Endothelial cell of umbilical vein (primary cell): ENCODE measurements at regions not wholly inside any gene's neighbourhood (a gene's known extent, or its start where the extent isn't known, plus 50 kb on each side); places are given as distances from the start of the nearest gene placed in this dataset.

Source experiments
- BruUV-seq: library from RNA; stranded (reverse); fragments of 400-500 nt; replicated peaks from 2 replicates; lab custom pipeline; 2021; lab: Mats Ljungman, UMichigan
- CTCF ChIA-PET: fragments of 300-600, 350-600 bp; sonication (Branson Sonifier 250); formaldehyde crosslinking; loops from one replicate; lab custom pipeline; 2021; ENCODE audit warnings: antibody characterized with exemption, inconsistent platforms; lab: Charles Lee
- POLR2A ChIA-PET: fragments of 300-600, 350-600 bp; sonication (Branson Sonifier 250); formaldehyde crosslinking; loops from one replicate; lab custom pipeline; 2021; ENCODE audit warnings: antibody characterized with exemption, inconsistent platforms; lab: Charles Lee
- DNase-seq: peaks from one replicate; pipeline ENCODE4 v3.0.0-alpha.2; 2011; ENCODE audit warnings: low read depth, low spot score
- FAIRE-seq: peaks from 2 replicates; lab custom pipeline; 2011; peaks lifted over from hg19 to GRCh38; lab: Jason Lieb, UNC
- H2AFZ ChIP-seq: 2 replicates; pipeline ENCODE4 v1.6.0; 2012; ENCODE audit warnings: low read depth, low read length, control low read depth, inconsistent platforms
- H3K27ac ChIP-seq: 2 replicates; pipeline ENCODE4 v1.5.1; 2011; ENCODE audit warnings: low read depth, mild to moderate bottlenecking, control low read depth, low read length, moderate library complexity; ENCODE audit not compliant: insufficient read depth
- H3K27me3 ChIP-seq, 2 experiments: 2 replicates each; pipeline versions ENCODE4 v1.6.0 to v1.6.1; 2011; ENCODE audit warnings: low read length in 2 of 2, mixed read lengths in 1 of 2; ENCODE audit not compliant: control insufficient read depth in 2 of 2, insufficient read depth in 2 of 2
- H3K36me3 ChIP-seq, 2 experiments: 2 replicates in 1 of 2; 3 replicates in 1 of 2; pipeline ENCODE4 v1.5.1; 2011; ENCODE audit warnings: low read length in 2 of 2, mild to moderate bottlenecking in 1 of 2, moderate library complexity in 1 of 2; ENCODE audit not compliant: control insufficient read depth in 2 of 2, insufficient read depth in 2 of 2; ENCODE audit errors: extremely low read depth in 1 of 2
- H3K4me1 ChIP-seq: 3 replicates; pipeline ENCODE4 v1.5.1; 2011; ENCODE audit warnings: mild to moderate bottlenecking, low read length; ENCODE audit not compliant: control insufficient read depth, insufficient read depth; ENCODE audit errors: extremely low read depth
- H3K4me2 ChIP-seq: 2 replicates; pipeline ENCODE4 v1.6.1; 2011; ENCODE audit warnings: low read length, control low read depth, mixed read lengths; ENCODE audit not compliant: insufficient read depth
- H3K4me3 ChIP-seq, 3 experiments: fragments of 200-600 bp in 1 of 3; sonication (generic), shearing (Covaris generic) in 1 of 3; replicated peaks in 1 of 3; 2 replicates each; pipeline ENCODE4 v1.5.1; 2011 to 2016; ENCODE audit warnings: control low read depth in 3 of 3, low read length in 3 of 3, mild to moderate bottlenecking in 2 of 3, inconsistent platforms in 1 of 3, low read depth in 1 of 3, moderate library complexity in 1 of 3; ENCODE audit not compliant: insufficient read depth in 1 of 3
- H3K79me2 ChIP-seq: 2 replicates; pipeline ENCODE4 v1.6.0; 2012; ENCODE audit warnings: low read length, inconsistent platforms; ENCODE audit not compliant: control insufficient read depth, insufficient read depth
- H3K9ac ChIP-seq: replicated peaks from 2 replicates; pipeline ENCODE3; 2011; ENCODE audit warnings: low read length, control low read depth; ENCODE audit not compliant: insufficient read depth; ENCODE audit errors: extremely low read depth
- H3K9me1 ChIP-seq: replicated peaks from 3 replicates; pipeline ENCODE4 v1.6.0; 2011; ENCODE audit warnings: mild to moderate bottlenecking, low read length; ENCODE audit not compliant: control insufficient read depth, insufficient read depth; ENCODE audit errors: extremely low read depth
- H3K9me3 ChIP-seq: replicated peaks from 2 replicates; pipeline ENCODE4 v1.5.1; 2012; ENCODE audit warnings: low read length, inconsistent platforms; ENCODE audit not compliant: control insufficient read depth, insufficient read depth
- H4K20me1 ChIP-seq: replicated peaks from 2 replicates; pipeline ENCODE3; 2011; ENCODE audit warnings: mild to moderate bottlenecking, low read length; ENCODE audit not compliant: control insufficient read depth, insufficient read depth; ENCODE audit errors: extremely low read depth
- CTCF ChIP-seq, 2 donors: IDR thresholded peaks; 1 replicate in 1 of 2; 2 replicates in 1 of 2; pipeline ENCODE4 v1.5.1; 2011; ENCODE audit warnings: low read length in 2 of 2, mild to moderate bottlenecking in 2 of 2, moderate library complexity in 2 of 2, control low read depth in 1 of 2, inconsistent platforms in 1 of 2, low read depth in 1 of 2; ENCODE audit not compliant: insufficient read depth in 1 of 2; ENCODE audit errors: extremely low read depth in 1 of 2
- EZH2 ChIP-seq: IDR thresholded peaks from 2 replicates; pipeline ENCODE4 v1.6.1; 2012; ENCODE audit warnings: borderline replicate concordance, low read depth, mild to moderate bottlenecking, moderate library complexity, low read length, inconsistent platforms; ENCODE audit not compliant: severe bottlenecking
- FOS ChIP-seq: IDR thresholded peaks from 2 replicates; pipeline ENCODE4 v1.6.1; 2011; ENCODE audit warnings: mild to moderate bottlenecking, low read length, moderate library complexity, borderline replicate concordance; ENCODE audit not compliant: insufficient read depth
- GATA2 ChIP-seq: IDR thresholded peaks from 2 replicates; pipeline ENCODE4 v1.7.0; 2011; ENCODE audit warnings: low read depth, mild to moderate bottlenecking, moderate library complexity, mixed read lengths, low read length; ENCODE audit not compliant: insufficient read length, insufficient read depth
- JUN ChIP-seq: IDR thresholded peaks from 2 replicates; pipeline ENCODE4 v1.6.1; 2011; ENCODE audit warnings: borderline replicate concordance, low read depth; ENCODE audit not compliant: insufficient read length, insufficient read depth
- MYC ChIP-seq: IDR thresholded peaks from one replicate; pipeline ENCODE4 v1.6.1; 2011; ENCODE audit warnings: mild to moderate bottlenecking, low read depth, low read length
- POLR2A ChIP-seq: IDR thresholded peaks from 2 replicates; pipeline ENCODE4 v1.6.1; 2012; ENCODE audit warnings: low read depth, mild to moderate bottlenecking, control low read depth, low read length
- POLR2AphosphoS5 ChIP-seq: IDR thresholded peaks from 2 replicates; pipeline ENCODE4 v1.6.1; 2012; ENCODE audit warnings: low read depth, mild to moderate bottlenecking, control low read depth, low read length, moderate library complexity; ENCODE audit not compliant: insufficient read depth
- dilution Hi-C: fragments of 300-500 bp; cut with MboI; formaldehyde crosslinking; loops from one replicate; pipeline ENCODE4 v1.15.0; 2019; ENCODE audit warnings: low sequenced_read_pairs; ENCODE audit not compliant: extremely low pct_ligation_motif_present
- intact Hi-C: fragments of 100-400 bp; cut with micrococcal nuclease; formaldehyde crosslinking; loops from one replicate; pipeline ENCODE4 v1.10.0; 2022
- TF ChIP-seq, protein P1 (sequence below): IDR thresholded peaks from 2 replicates; pipeline ENCODE4 v1.6.1; 2011; ENCODE audit not compliant: insufficient read depth, insufficient read length

DNA sequence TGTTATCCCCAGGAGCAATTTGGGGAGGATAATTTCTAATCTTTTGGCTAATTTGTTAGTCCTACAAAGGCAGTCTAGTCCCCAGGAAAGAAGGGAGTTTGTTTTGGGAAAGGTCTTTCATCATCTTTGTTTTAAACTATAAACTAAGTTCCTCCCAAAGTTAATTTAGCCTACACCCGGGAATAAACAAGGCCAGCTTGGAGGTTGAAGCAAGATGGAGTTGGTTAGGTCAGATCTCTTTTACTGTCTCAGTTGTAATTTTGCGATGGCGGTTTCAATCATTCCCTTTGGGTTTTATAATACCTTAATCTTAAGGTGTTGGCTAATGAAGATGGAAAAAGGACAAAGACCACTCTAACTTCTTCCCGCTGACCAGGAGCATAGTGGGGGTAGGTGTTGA is 166.4 kb upstream of the NAMPT start:
- H2AFZ ChIP-seq = no peak overlapping the region
- intact Hi-C loops = no loop called here
- POLR2A ChIA-PET = no interaction called here
- no TSS peak for BruUV-seq
- H3K4me1 ChIP-seq = no peaks in the 10 kb centered on the region
- H3K9ac ChIP-seq = no peak overlapping the region
- no peaks in the 10 kb centered on the region for H3K9me1 ChIP-seq
- dilution Hi-C loops = no loop called here
- DNase-seq = no peak
- CTCF ChIA-PET = no interaction called here
- H3K79me2 ChIP-seq = no peaks in the 10 kb centered on the region
- H3K27me3 ChIP-seq = no peaks in the 10 kb centered on the region
- H3K36me3 ChIP-seq = no peaks in the 10 kb centered on the region
- no peak for FAIRE-seq
- no peak overlapping the region for H3K4me3 ChIP-seq
- H4K20me1 ChIP-seq = no peaks in the 10 kb centered on the region
- H3K4me2 ChIP-seq = no peak overlapping the region
- TF ChIP-seq MYC = no peak
- no peak overlapping the region for H3K27ac ChIP-seq
- no peaks in the 10 kb centered on the region for H3K9me3 ChIP-seq

DNA sequence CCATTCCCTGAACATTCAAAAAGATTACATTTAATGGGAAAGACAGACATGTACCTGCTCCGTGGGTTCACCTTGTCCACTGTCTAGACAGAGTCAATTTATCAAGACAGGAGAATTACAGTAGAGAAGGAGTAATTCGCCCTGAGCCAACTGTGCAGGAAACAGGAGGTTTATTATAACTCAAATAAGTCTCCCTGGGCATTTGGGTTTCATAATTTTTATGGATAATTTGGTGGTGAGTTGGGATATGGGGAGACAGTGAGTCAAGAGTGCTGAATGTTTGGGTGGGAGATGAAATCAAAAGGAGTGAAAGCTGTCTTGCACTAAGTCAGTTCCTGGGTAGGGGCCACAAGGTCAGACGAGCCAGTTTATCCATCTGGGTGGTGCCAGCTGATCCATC is 165.9 kb upstream of the NAMPT start:
- no peak for FAIRE-seq
- H3K9ac ChIP-seq = no peak overlapping the region
- POLR2A ChIA-PET = no interaction called here

More for the DNA sequence above, 165.9 kb upstream of the NAMPT start:
- no TSS peak for BruUV-seq
- TF ChIP-seq POLR2A (no peak), POLR2AphosphoS5 (no peak), FOS (no peak), JUN (no peak), EZH2 (no peak), MYC (no peak), GATA2 (no peak), CTCF (IDR thresholded peaks at IDR 0.05; ENCODE audit: extremely low read depth in 1 of 2, insufficient read depth in 1 of 2, low read depth in 1 of 2, low read length in 2 of 2) (no peak)
- TF ChIP-seq, protein P1, sequence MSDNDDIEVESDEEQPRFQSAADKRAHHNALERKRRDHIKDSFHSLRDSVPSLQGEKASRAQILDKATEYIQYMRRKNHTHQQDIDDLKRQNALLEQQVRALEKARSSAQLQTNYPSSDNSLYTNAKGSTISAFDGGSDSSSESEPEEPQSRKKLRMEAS = no peak
- Histone ChIP-seq H3K27ac (no peak overlapping the region), H3K9me3 (no peaks in the 10 kb centered on the region), H2AFZ (no peak overlapping the region), H3K36me3 (no peaks in the 10 kb centered on the region), H3K27me3 (no peaks in the 10 kb centered on the region), H3K4me3 (no peak overlapping the region), H4K20me1 (no peaks in the 10 kb centered on the region), H3K79me2 (no peaks in the 10 kb centered on the region), H3K9me1 (no peaks in the 10 kb centered on the region), H3K4me2 (no peak overlapping the region), H3K4me1 (no peaks in the 10 kb centered on the region)
- DNase-seq = no peak
- intact Hi-C loops = no loop called here
- dilution Hi-C loops = no loop called here
- CTCF ChIA-PET = no interaction called here
